SK-N-SH (cell line): ENCODE measurements at regions not wholly inside any gene's neighbourhood (a gene's known extent, or its start where the extent isn't known, plus 50 kb on each side); places are given as distances from the start of the nearest gene placed in this dataset.

Experiments used
- CTCF ChIA-PET: fragments of 300-600, 350-600 bp; formaldehyde crosslinking; extraction: SDS; loops from one replicate; lab custom pipeline; 2021; lab: Yijun Ruan, JAX
- POLR2A ChIA-PET: fragments of 350-600 bp; sonication (Branson Sonifier 250); formaldehyde crosslinking; extraction: SDS; loops from one replicate; lab custom pipeline; 2020; ENCODE audit warnings: antibody characterized with exemption, inconsistent platforms; lab: Yijun Ruan, JAX
- DNase-seq: peaks from one replicate; pipeline ENCODE4 v3.0.0; 2012
- H2AFZ ChIP-seq: fragments of 200-600 bp; sonication (generic); 2 replicates; pipeline ENCODE4 v1.8.1; 2016; ENCODE audit warnings: antibody characterized with exemption, mild to moderate bottlenecking, low read depth
- H3F3A ChIP-seq: fragments of 200-600 bp; sonication (generic); replicated peaks from 2 replicates; pipeline ENCODE3; 2016; ENCODE audit warnings: antibody characterized with exemption, mild to moderate bottlenecking; ENCODE audit not compliant: insufficient read depth
- H3K27ac ChIP-seq, 2 experiments: fragments of 200-500 bp in 1 of 2; fragments of 200-600 bp in 1 of 2; sonication (Bioruptor generic) in 1 of 2; sonication (generic), shearing (Covaris generic) in 1 of 2; 2 replicates each; pipeline versions ENCODE4 v1.5.1 to v1.6.1; 2014 to 2016; ENCODE audit warnings: low read depth in 2 of 2, inconsistent platforms in 1 of 2, low read length in 1 of 2, mild to moderate bottlenecking in 1 of 2, mixed read lengths in 1 of 2
- H3K27me3 ChIP-seq: fragments of 200-600 bp; sonication (generic), shearing (Covaris generic); 2 replicates; pipeline ENCODE4 v1.6.1; 2016; ENCODE audit warnings: mixed run types; ENCODE audit not compliant: insufficient read depth
- H3K36me3 ChIP-seq, 2 experiments: fragments of 200-500 bp in 1 of 2; fragments of 200-600 bp in 1 of 2; sonication (Bioruptor generic) in 1 of 2; sonication (generic) in 1 of 2; replicated peaks in 1 of 2; 2 replicates each; pipeline versions ENCODE3 to v1.5.1; 2014 to 2016; ENCODE audit warnings: low read length in 1 of 2, mild to moderate bottlenecking in 1 of 2; ENCODE audit not compliant: insufficient read depth in 2 of 2, control insufficient read depth in 1 of 2
- H3K4me1 ChIP-seq, 2 experiments: fragments of 200-500 bp in 1 of 2; fragments of 200-600 bp in 1 of 2; sonication (Bioruptor generic) in 1 of 2; sonication (generic), shearing (Covaris generic) in 1 of 2; 2 replicates each; pipeline versions ENCODE4 v1.5.1 to v1.6.1; 2014 to 2016; ENCODE audit warnings: low read depth in 1 of 2, low read length in 1 of 2, mixed run types in 1 of 2; ENCODE audit not compliant: insufficient read depth in 2 of 2, control insufficient read depth in 1 of 2
- H3K4me2 ChIP-seq: fragments of 200-600 bp; sonication (generic), shearing (Covaris generic); 2 replicates; pipeline ENCODE4 v1.6.1; 2017; ENCODE audit warnings: mixed run types
- H3K4me3 ChIP-seq, 2 experiments: fragments of 200-500 bp in 1 of 2; fragments of 200-600 bp in 1 of 2; sonication (Bioruptor generic) in 1 of 2; sonication (generic), shearing (Covaris generic) in 1 of 2; 2 replicates each; pipeline versions ENCODE4 v1.5.1 to v1.8.1; 2014 to 2016; ENCODE audit warnings: low read depth in 2 of 2, inconsistent platforms in 1 of 2, low read length in 1 of 2, mild to moderate bottlenecking in 1 of 2, mixed read lengths in 1 of 2, moderate library complexity in 1 of 2
- H3K79me2 ChIP-seq: fragments of 200-600 bp; sonication (generic); 2 replicates; pipeline ENCODE4 v1.8.1; 2017; ENCODE audit warnings: mild to moderate bottlenecking; ENCODE audit not compliant: insufficient read depth
- H3K9ac ChIP-seq: fragments of 200-600 bp; sonication (generic); 2 replicates; pipeline ENCODE4 v1.6.1; 2017; ENCODE audit warnings: mixed run types
- H3K9me2 ChIP-seq: fragments of 200-600 bp; sonication (generic); 2 replicates; pipeline ENCODE4 v1.6.1; 2017; ENCODE audit warnings: mixed run types
- H3K9me3 ChIP-seq: fragments of 200-600 bp; sonication (generic); 2 replicates; pipeline ENCODE4 v1.6.1; 2017; ENCODE audit warnings: mixed run types, mild to moderate bottlenecking, moderate library complexity
- H4K20me1 ChIP-seq: fragments of 200-600 bp; sonication (generic); 2 replicates; pipeline ENCODE4 v1.6.1; 2017; ENCODE audit warnings: mild to moderate bottlenecking, mixed run types; ENCODE audit not compliant: insufficient read depth
- CHD2 ChIP-seq: fragments of 150-350 bp; IDR thresholded peaks from 2 replicates; pipeline ENCODE4 v1.6.1; 2018; ENCODE audit warnings: low read length; ENCODE audit not compliant: partially characterized antibody
- CTCF ChIP-seq: fragments of 200-600 bp; sonication (generic); IDR thresholded peaks from 2 replicates; pipeline ENCODE4 v1.6.1; 2017; ENCODE audit warnings: antibody characterized with exemption, mild to moderate bottlenecking, moderate library complexity
- ELF1 ChIP-seq: IDR thresholded peaks from 2 replicates; pipeline ENCODE4 v1.4.0; 2012
- FOSL2 ChIP-seq: IDR thresholded peaks from 2 replicates; pipeline ENCODE4 v1.4.0; 2012; ENCODE audit warnings: low read depth, mild to moderate bottlenecking, moderate library complexity, borderline replicate concordance
- FOXM1 ChIP-seq: IDR thresholded peaks from 2 replicates; pipeline ENCODE4 v1.4.0; 2012; ENCODE audit warnings: low read depth, mild to moderate bottlenecking
- GABPA ChIP-seq: IDR thresholded peaks from 2 replicates; pipeline ENCODE4 v1.4.0; 2012; ENCODE audit warnings: low read depth, mild to moderate bottlenecking
- JUND ChIP-seq: IDR thresholded peaks from 2 replicates; pipeline ENCODE4 v1.4.0; 2012
- MEF2A ChIP-seq: IDR thresholded peaks from 2 replicates; pipeline ENCODE4 v1.4.0; 2012; ENCODE audit warnings: low read depth, borderline replicate concordance
- MXI1 ChIP-seq: IDR thresholded peaks from 2 replicates; pipeline ENCODE4 v1.6.1; 2012; ENCODE audit warnings: mild to moderate bottlenecking, low read depth, low read length, improper control_type of control experiment
- NFIC ChIP-seq: IDR thresholded peaks from 2 replicates; pipeline ENCODE4 v1.4.0; 2012; ENCODE audit warnings: borderline replicate concordance
- NRF1 ChIP-seq: IDR thresholded peaks from 2 replicates; pipeline ENCODE4 v1.6.1; 2012; ENCODE audit warnings: low read depth, mild to moderate bottlenecking, low read length
- PBX3 ChIP-seq: IDR thresholded peaks from 2 replicates; pipeline ENCODE4; 2012
- RCOR1 ChIP-seq: fragments of 150-350 bp; IDR thresholded peaks from 2 replicates; pipeline ENCODE4 v1.6.1; 2017; ENCODE audit warnings: antibody characterized with exemption, low read length
- RFX5 ChIP-seq: IDR thresholded peaks from 2 replicates; pipeline ENCODE4 v1.6.1; 2012; ENCODE audit warnings: mild to moderate bottlenecking, improper control_type of control experiment, low read length
- SMC3 ChIP-seq: IDR thresholded peaks from 2 replicates; pipeline ENCODE4 v1.6.1; 2012; ENCODE audit warnings: low read depth, low read length, improper control_type of control experiment
- TAF1 ChIP-seq: IDR thresholded peaks from 2 replicates; pipeline ENCODE4 v1.6.1; 2012; ENCODE audit warnings: low read depth, mild to moderate bottlenecking, low read length, moderate library complexity, borderline replicate concordance
- TEAD4 ChIP-seq: IDR thresholded peaks from 2 replicates; pipeline ENCODE4 v1.4.0; 2012; ENCODE audit warnings: mild to moderate bottlenecking, borderline replicate concordance; ENCODE audit not compliant: insufficient read depth
- USF2 ChIP-seq: fragments of 150-350 bp; IDR thresholded peaks from 2 replicates; pipeline ENCODE4 v1.6.1; 2017; ENCODE audit warnings: antibody characterized with exemption, low read length, low read depth, borderline replicate concordance
- WGBS: methylation state at CpG from one replicate; pipeline ENCODE4 v1.1.6; 2017; ENCODE audit warnings: low lambda C conversion rate; 5-methylcytosine and 5-hydroxymethylcytosine counted together
- TF ChIP-seq, protein P1 (sequence below): IDR thresholded peaks from 2 replicates; pipeline ENCODE4 v1.4.0; 2012; ENCODE audit warnings: low read depth, borderline replicate concordance
- TF ChIP-seq, protein P2 (sequence below): fragments of 150-350 bp; IDR thresholded peaks from 2 replicates; pipeline ENCODE4 v1.6.1; 2016; ENCODE audit warnings: mild to moderate bottlenecking, low read depth, low read length

GRCh38 chr1:79819140-79819539 is 812.6 kb upstream of the ADGRL4 start:
- ChIA-PET CTCF (interaction anchor here (0.9 kb wide), 1 partner anchor 12 kb away, joined by 3 read pairs; no protein-coding TSS in a partner anchor), POLR2A (no interaction called here)
- Histone ChIP-seq H3K4me1 (no peaks in the 10 kb centered on the region), H3K9ac (no peak overlapping the region), H2AFZ (no peak overlapping the region), H3K79me2 (no peaks in the 10 kb centered on the region), H3K36me3 (no peaks in the 10 kb centered on the region), H3K4me3 (no peak overlapping the region), H3K27ac (no peak overlapping the region), H3K9me3 (no peaks in the 10 kb centered on the region), H3F3A (peaks cover 3% of the 10 kb centered on the region), H3K4me2 (no peak overlapping the region), H3K9me2 (no peaks in the 10 kb centered on the region), H3K27me3 (no peaks in the 10 kb centered on the region), H4K20me1 (no peaks in the 10 kb centered on the region)
- WGBS: 55% methylated on average over 3 of the region's 3 CpGs
- DNase-seq: no peak
- TF ChIP-seq CHD2: no peak
- TF ChIP-seq, protein P1, sequence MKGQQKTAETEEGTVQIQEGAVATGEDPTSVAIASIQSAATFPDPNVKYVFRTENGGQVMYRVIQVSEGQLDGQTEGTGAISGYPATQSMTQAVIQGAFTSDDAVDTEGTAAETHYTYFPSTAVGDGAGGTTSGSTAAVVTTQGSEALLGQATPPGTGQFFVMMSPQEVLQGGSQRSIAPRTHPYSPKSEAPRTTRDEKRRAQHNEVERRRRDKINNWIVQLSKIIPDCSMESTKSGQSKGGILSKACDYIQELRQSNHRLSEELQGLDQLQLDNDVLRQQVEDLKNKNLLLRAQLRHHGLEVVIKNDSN: no peak
- no peak for TF ChIP-seq NRF1

GRCh38 chr1:79817031-79817560 is 810.6 kb upstream of the ADGRL4 start:
- Histone ChIP-seq H4K20me1 (no peaks in the 10 kb centered on the region), H3K9ac (no peak overlapping the region), H3K9me2 (no peaks in the 10 kb centered on the region), H3K36me3 (no peaks in the 10 kb centered on the region), H3K27me3 (no peaks in the 10 kb centered on the region), H3F3A (peaks cover 17% of the 10 kb centered on the region), H3K9me3 (no peaks in the 10 kb centered on the region), H2AFZ (no peak overlapping the region), H3K4me1 (0 out of 4 replicates have a peak, but pooled peaks cover 0 to under 1% of the 10 kb centered on the region in 2 experiments), H3K27ac (peak overlapping the region in 1 of 2 experiments; percentile 8; a peak in 1 of 4 replicates), H3K4me3 (no peak overlapping the region), H3K79me2 (no peaks in the 10 kb centered on the region), H3K4me2 (no peak overlapping the region)
- POLR2A ChIA-PET: no interaction called here
- CTCF ChIA-PET: no interaction called here
- TF ChIP-seq ELF1 (no peak), FOXM1 (no peak), CTCF (no peak), JUND (no peak), RCOR1 (no peak), NFIC (no peak), MXI1 (no peak), PBX3 (no peak), TEAD4 (no peak), RFX5 (no peak), MEF2A (no peak), USF2 (no peak), SMC3 (no peak), TAF1 (no peak), GABPA (no peak), FOSL2 (no peak)
- TF ChIP-seq, protein P2, sequence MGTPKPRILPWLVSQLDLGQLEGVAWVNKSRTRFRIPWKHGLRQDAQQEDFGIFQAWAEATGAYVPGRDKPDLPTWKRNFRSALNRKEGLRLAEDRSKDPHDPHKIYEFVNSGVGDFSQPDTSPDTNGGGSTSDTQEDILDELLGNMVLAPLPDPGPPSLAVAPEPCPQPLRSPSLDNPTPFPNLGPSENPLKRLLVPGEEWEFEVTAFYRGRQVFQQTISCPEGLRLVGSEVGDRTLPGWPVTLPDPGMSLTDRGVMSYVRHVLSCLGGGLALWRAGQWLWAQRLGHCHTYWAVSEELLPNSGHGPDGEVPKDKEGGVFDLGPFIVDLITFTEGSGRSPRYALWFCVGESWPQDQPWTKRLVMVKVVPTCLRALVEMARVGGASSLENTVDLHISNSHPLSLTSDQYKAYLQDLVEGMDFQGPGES: no peak
- WGBS: 41% methylated on average over 4 of the region's 4 CpGs
- no peak for DNase-seq
